GM19023 (cell line): ENCODE measurements at regions not wholly inside any gene's neighbourhood (a gene's known extent, or its start where the extent isn't known, plus 50 kb on each side); places are given as distances from the start of the nearest gene placed in this dataset.
"Not testable (repeated sequence)": the region's sequence is repeated elsewhere in the genome, so short reads cannot be mapped to it uniquely, and the experiment has no call there.

ENCODE experiments used
- ATAC-seq: cut with Tn5 transposase; IDR thresholded peaks from one replicate; pipeline ENCODE4 v1.9.1; 2021; ENCODE audit warnings: mild to moderate bottlenecking, moderate library complexity; ENCODE audit not compliant: unreplicated experiment

DNA sequence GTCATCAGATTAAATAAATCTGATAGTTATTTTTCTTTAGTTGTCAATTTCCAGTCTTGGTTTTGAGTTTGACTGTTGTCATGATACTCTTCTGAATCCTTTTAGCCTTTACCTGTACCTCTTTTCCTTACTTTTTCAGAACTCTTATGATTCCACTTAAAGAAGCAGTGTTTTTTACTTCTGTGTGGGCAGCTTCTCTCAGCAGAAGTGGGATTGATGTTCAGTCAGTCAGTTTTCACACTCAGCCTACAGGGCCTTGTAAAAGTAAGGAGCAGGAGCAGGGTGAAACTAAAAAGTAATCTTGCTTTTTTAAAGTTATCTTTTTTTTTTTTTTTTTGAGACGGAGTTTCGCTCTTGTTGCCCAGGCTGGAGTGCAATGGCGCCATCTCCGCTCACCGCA lies 75.1 kb downstream of the HAUS1 start:
- ATAC-seq, result no peak

DNA sequence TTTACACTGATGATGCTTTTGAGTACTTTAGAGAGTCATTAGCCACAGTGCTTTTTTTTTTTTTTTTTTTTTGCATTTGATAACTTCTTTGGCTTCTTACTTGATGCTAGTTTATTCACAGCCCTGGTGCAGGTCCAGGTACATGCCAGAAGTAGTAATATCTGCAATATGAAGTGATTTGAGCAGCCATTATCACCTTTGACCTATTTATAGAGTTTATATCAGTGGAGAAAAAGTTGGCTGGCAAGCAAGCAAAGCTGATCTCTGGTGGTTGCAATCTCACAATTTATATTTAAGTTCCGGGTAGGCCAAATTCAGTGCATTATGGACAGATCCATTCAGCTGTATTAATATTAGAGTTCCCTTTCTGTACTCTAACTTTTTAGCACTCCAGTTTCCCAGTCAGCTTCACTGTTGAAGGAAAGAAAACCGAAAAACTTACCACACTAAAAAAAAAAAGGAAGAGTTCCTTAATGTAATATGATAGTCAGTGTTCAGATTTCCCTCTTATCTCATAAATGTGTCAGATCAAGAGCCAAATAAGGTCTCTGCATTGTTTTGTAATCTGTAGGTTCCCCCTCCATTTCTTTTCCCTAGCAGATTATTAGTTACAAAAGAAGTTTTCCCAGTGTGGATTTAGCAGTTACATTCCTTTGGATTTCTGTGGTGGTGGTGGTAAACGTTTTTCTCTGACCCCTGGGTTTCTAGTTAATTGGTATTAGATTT lies 78.6 kb downstream of the HAUS1 start:
- ATAC-seq, result no peak

- ATAC-seq, result not testable (repeated sequence)
These were observed 80.1 kb downstream of the HAUS1 start for GRCh38 chr18:46184296-46184695.

- ATAC-seq, result no peak
These were observed 80.5 kb downstream of the HAUS1 start for GRCh38 chr18:46184727-46185126.

DNA sequence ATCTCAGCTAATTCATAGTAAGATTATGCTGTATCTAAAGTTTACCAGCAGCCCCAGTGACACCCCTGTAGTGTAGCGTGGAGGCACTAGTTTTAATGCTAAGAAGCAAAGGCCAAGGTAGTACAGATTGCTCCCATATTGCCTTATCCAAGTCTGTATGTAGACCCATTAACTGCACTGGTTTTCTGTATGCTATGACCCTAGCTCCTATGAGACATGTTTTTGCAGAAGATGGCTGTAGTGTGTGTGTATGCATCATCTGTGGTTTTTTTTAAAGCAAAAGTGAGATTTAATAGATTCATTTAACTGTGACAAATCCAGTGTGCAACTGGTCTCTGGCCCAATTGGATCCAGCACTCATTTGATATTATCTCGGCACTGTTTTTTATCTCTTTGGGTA lies 86.5 kb downstream of the HAUS1 start:
- no peak for ATAC-seq

DNA sequence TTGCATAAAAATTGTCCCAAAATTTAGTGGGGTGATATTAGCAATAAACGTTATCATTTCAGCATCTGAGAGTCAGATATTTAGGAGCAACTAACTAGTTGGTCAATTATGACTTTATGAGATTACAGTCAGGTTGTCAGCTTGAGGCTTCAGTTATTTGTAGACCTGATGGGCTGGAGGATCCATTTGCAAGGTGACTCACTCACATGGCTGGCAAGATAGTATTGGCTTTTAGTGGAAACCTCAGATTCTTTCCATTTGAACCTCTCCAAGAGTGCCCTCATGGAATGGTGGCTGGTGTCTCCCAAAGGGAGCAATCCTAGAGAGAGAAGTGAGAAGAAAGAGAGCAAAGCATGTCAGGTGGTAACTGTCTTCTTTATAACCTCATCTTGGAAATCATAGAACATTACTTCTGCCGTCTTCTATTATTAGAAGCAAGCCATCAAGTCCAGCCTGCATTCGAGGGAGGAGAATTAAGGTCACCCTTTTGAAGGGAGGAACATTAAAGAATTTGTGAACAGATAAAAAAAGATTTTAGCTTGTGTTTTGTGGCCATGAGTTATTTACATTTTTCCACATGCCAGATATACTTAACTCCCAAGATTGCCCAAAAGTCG lies 92.5 kb downstream of the HAUS1 start:
- ATAC-seq, result no peak

- ATAC-seq, result no peak
These were observed 95.4 kb downstream of the HAUS1 start for GRCh38 chr18:46199515-46200147.

- ATAC-seq, result not testable (repeated sequence)
These were observed 96.2 kb downstream of the HAUS1 start for GRCh38 chr18:46200178-46201055.

- no peak for ATAC-seq
These were observed 100.0 kb downstream of the HAUS1 start for GRCh38 chr18:46204143-46204542.

GRCh38 chr18:46207985-46208384 lies 103.8 kb downstream of the HAUS1 start:
- no peak for ATAC-seq

DNA sequence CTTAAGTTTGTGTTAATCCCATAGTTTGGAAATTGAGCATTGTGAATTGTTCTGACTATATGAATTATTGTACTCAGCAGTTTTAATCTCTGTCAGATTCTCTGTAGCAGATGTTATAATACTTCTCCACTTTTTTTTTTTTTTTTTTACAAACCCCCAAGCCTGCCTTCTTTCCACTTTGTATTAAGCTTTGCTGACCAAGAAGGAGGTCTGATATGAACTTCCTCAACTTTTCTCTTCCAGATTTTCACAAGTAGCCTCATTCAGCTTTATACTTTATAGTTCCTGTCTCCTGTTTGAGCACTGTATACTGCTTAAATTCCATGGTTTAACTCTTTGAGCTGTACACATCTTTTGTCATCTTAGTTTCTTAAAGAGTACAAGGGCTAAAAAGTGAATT lies 105.0 kb downstream of the HAUS1 start:
- ATAC-seq, result no peak

DNA sequence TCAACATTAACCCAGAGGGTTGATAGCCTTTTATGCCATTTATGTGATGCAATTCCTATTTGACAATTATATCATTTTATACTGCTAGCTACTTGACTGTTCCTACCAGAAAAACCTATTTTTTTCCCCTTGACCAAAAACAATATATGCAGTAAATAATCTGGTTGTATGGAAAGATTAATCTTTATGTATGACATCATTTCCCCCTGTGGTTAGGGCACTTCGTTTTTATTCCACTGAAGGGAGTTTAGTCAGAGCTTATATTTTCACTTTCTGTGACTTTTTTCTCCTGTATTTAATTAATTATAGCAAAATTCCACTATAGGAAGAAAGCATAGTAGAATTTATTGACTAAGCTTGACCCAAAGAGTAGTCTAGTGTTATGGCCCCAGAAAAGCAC lies 107.6 kb downstream of the HAUS1 start:
- ATAC-seq, result no peak

GRCh38 chr18:46212398-46212797 lies 108.2 kb downstream of the HAUS1 start:
- no peak for ATAC-seq

- ATAC-seq, result no peak
These were observed 109.1 kb downstream of the HAUS1 start for GRCh38 chr18:46213295-46213694.

- no peak for ATAC-seq
These were observed 110.2 kb downstream of the HAUS1 start for GRCh38 chr18:46214435-46214834.

- no peak for ATAC-seq
These were observed 111.9 kb downstream of the HAUS1 start for GRCh38 chr18:46215902-46216723.

DNA sequence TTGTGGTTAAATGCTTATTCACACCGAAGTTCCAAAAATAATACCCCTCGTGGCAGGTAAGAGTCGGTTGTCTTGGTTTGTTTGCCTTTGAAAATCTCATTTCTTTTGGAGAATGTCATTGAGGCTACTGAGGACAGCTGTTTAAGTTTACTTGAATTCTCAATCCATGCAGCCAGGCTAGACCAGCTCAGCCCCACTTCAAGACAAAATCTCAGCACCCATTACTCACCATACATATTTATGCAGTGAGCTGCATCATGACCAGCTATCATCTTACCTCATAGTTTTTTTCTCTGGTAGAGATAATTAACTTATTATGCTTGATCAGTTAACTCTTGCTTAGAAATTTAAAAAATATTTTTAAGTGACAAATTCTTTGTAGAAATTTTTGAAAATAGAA lies 115.9 kb downstream of the HAUS1 start:
- ATAC-seq, result no peak

DNA sequence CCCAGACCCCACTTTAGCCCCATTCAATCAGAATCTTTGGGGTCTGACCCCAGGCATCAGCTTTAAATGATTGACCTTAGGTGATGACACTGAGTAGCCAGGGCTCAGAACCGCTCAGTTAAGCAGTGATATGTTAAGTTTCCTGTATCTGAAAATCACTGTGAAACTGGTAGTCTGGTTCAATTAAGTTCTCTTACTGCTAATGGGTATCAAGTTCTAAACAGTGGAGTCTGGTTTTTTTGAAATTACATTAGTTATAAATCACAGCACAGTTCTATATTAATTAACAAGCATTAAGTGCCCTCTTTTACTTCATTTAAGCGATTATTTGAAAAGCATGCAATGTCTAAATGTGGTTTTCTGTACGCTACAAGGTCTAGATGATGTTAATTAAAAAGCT lies 117.9 kb downstream of the HAUS1 start:
- ATAC-seq, result no peak

- no peak for ATAC-seq
These were observed 118.7 kb downstream of the HAUS1 start for GRCh38 chr18:46222710-46223360.

DNA sequence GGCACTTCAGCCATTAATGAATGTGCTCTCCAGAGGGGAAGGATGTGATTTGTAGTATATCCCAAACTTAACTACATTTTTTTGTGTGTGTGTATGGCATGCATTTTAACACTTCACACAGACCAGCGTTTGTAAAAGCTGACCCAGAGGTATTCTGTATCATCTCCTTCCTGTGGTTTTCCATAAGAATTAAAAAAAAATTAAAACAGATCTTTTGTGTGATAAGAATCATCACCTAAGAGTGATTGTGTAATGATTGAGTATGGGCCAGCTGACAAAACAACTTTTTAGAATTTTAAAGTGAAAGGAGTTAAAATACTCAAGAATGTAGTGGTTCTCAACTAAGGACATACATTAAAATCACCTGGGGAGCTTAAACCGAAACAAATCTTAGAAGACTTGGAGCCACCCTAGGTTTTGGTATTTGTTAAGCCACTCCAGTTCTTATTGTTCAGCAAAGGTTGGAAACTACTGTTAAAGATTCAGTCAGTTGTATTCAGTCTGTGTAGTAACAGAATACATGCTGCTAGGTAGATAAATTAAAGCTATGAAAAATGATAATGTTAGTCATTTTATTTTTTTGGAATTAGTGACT lies 120.1 kb downstream of the HAUS1 start:
- no peak for ATAC-seq
